Naive thymus-derived CD4-positive, alpha-beta T cell (primary cell): ENCODE measurements at regions not wholly inside any gene's neighbourhood (a gene's known extent, or its start where the extent isn't known, plus 50 kb on each side); places are given as distances from the start of the nearest gene placed in this dataset.
"Not testable (repeated sequence)": the region's sequence is repeated elsewhere in the genome, so short reads cannot be mapped to it uniquely, and the experiment has no call there.

ENCODE experiments used
- ATAC-seq: fragments of 150-1000 bp; cut with Tn5 transposase; 2 replicates; pipeline ENCODE4 v1.10.0; 2021; ENCODE audit warnings: mild to moderate bottlenecking, moderate library complexity
- CTCF ChIA-PET: fragments of 350-600 bp; sonication (Branson Sonifier 250); formaldehyde crosslinking; loops from one replicate; lab custom pipeline; 2021; ENCODE audit warnings: antibody characterized with exemption; lab: Charles Lee
- POLR2A ChIA-PET: fragments of 350-600 bp; sonication (Branson Sonifier 250); formaldehyde crosslinking; loops from one replicate; lab custom pipeline; 2021; ENCODE audit warnings: antibody characterized with exemption, inconsistent platforms; lab: Charles Lee
- DNase-seq, 9 donors: peaks; one replicate each; pipeline versions ENCODE4 v3.0.0 to v3.0.0-alpha.2; 2020 to 2022; ENCODE audit warnings: mixed read lengths in 1 of 9
- H3K27ac ChIP-seq: one replicate; pipeline ENCODE4 v1.7.0; 2013; ENCODE audit warnings: mild to moderate bottlenecking, low read depth, low read length, moderate library complexity
- H3K27me3 ChIP-seq, 2 donors: one replicate each; pipeline ENCODE4 v1.7.0; 2013; ENCODE audit warnings: low read length in 2 of 2, mild to moderate bottlenecking in 2 of 2, moderate library complexity in 2 of 2; ENCODE audit not compliant: control insufficient read depth in 2 of 2, insufficient read depth in 2 of 2
- H3K36me3 ChIP-seq, 3 experiments: 1 replicate in 2 of 3; 2 replicates in 1 of 3; pipeline ENCODE4 v1.7.0; 2013; ENCODE audit warnings: low read length in 3 of 3, mild to moderate bottlenecking in 3 of 3, moderate library complexity in 1 of 3; ENCODE audit not compliant: insufficient read depth in 3 of 3, control insufficient read depth in 2 of 3
- H3K4me1 ChIP-seq, 2 donors: one replicate each; pipeline ENCODE4 v1.7.0; 2013; ENCODE audit warnings: low read length in 2 of 2, mild to moderate bottlenecking in 2 of 2, moderate library complexity in 1 of 2; ENCODE audit not compliant: control insufficient read depth in 2 of 2, insufficient read depth in 2 of 2
- H3K4me3 ChIP-seq: 2 replicates; pipeline ENCODE4 v1.7.0; 2013; ENCODE audit warnings: mild to moderate bottlenecking, low read length
- H3K9me3 ChIP-seq, 3 experiments: 1 replicate in 2 of 3; 2 replicates in 1 of 3; pipeline ENCODE4 v1.7.0; 2013; ENCODE audit warnings: low read length in 3 of 3; ENCODE audit not compliant: control insufficient read depth in 2 of 3
- H3K27ac Mint-ChIP-seq, 9 donors: one replicate each; pipeline ENCODE4 v1.8.0; 2020 to 2022; ENCODE audit warnings: mixed read lengths in 9 of 9, mild to moderate bottlenecking in 8 of 9, moderate library complexity in 5 of 9, inconsistent platforms in 2 of 9
- H3K27me3 Mint-ChIP-seq, 5 donors: one replicate each; pipeline ENCODE4 v1.8.0; 2021 to 2022; ENCODE audit warnings: mixed read lengths in 5 of 5, mild to moderate bottlenecking in 1 of 5
- H3K36me3 Mint-ChIP-seq, 5 donors: one replicate each; pipeline ENCODE4 v1.8.0; 2020 to 2022; ENCODE audit warnings: mixed read lengths in 5 of 5, mild to moderate bottlenecking in 3 of 5, inconsistent platforms in 1 of 5
- H3K4me1 Mint-ChIP-seq, 7 donors: one replicate each; pipeline ENCODE4 v1.8.0; 2020 to 2022; ENCODE audit warnings: mixed read lengths in 7 of 7, mild to moderate bottlenecking in 3 of 7, inconsistent platforms in 1 of 7
- H3K4me3 Mint-ChIP-seq, 10 donors: one replicate each; pipeline ENCODE4 v1.8.0; 2020 to 2022; ENCODE audit warnings: mild to moderate bottlenecking in 10 of 10, mixed read lengths in 10 of 10, moderate library complexity in 6 of 10, inconsistent platforms in 2 of 10
- H3K9me3 Mint-ChIP-seq, 11 donors: one replicate each; pipeline ENCODE4 v1.8.0; 2020 to 2022; ENCODE audit warnings: mixed read lengths in 11 of 11, mild to moderate bottlenecking in 4 of 11, inconsistent platforms in 1 of 11, moderate library complexity in 1 of 11
- intact Hi-C, 2 donors: fragments of 100-400 bp; cut with micrococcal nuclease; formaldehyde crosslinking; loops; one replicate each; pipeline ENCODE4 v1.15.1; 2023

GRCh38 chr20:29891555-29891954, 1365.9 kb upstream of the DEFB115 start:
- H3K27me3 ChIP-seq, H3K4me3 Mint-ChIP-seq, H3K27ac Mint-ChIP-seq, H3K4me1 ChIP-seq, H3K27me3 Mint-ChIP-seq, H3K36me3 ChIP-seq, CTCF ChIA-PET, H3K9me3 ChIP-seq, ATAC-seq, DNase-seq, POLR2A ChIA-PET, intact Hi-C loops, H3K27ac ChIP-seq, H3K4me3 ChIP-seq: not testable (repeated sequence)
- peaks cover 0 to 12% (median 0%) of the 10 kb centered on the region in 7 donors for H3K4me1 Mint-ChIP-seq
- peaks cover 0 to 27% (median 6%) of the 10 kb centered on the region in 5 donors for H3K36me3 Mint-ChIP-seq
- H3K9me3 Mint-ChIP-seq: peaks cover 0 to 35% (median 11%) of the 10 kb centered on the region in 11 donors
